Activated naive CD8-positive, alpha-beta T cell treated with anti-CD3 and anti-CD28 coated beads for 36 hours (primary cell): ENCODE measurements at regions not wholly inside any gene's neighbourhood (a gene's known extent, or its start where the extent isn't known, plus 50 kb on each side); places are given as distances from the start of the nearest gene placed in this dataset.

Experiments
- DNase-seq: peaks from one replicate; pipeline ENCODE4 v3.0.0; 2021
- H3K27ac Mint-ChIP-seq: one replicate; pipeline ENCODE4 v1.8.0; 2022; ENCODE audit warnings: mild to moderate bottlenecking, moderate library complexity, mixed read lengths
- H3K27me3 Mint-ChIP-seq: one replicate; pipeline ENCODE4 v1.8.0; 2022; ENCODE audit warnings: mild to moderate bottlenecking, mixed read lengths
- H3K36me3 Mint-ChIP-seq: one replicate; pipeline ENCODE4 v1.8.0; 2021; ENCODE audit warnings: mild to moderate bottlenecking, mixed read lengths
- H3K4me1 Mint-ChIP-seq: one replicate; pipeline ENCODE4 v1.8.0; 2021; ENCODE audit warnings: mixed read lengths
- H3K4me3 Mint-ChIP-seq: one replicate; pipeline ENCODE4 v1.8.0; 2022; ENCODE audit warnings: mild to moderate bottlenecking, moderate library complexity, mixed read lengths
- H3K9me3 Mint-ChIP-seq: one replicate; pipeline ENCODE4 v1.8.0; 2022; ENCODE audit warnings: mixed read lengths

- DNase-seq = no peak
- Mint-ChIP-seq H3K4me1 (no peaks in the 10 kb centered on the region), H3K4me3 (no peak overlapping the region), H3K36me3 (no peaks in the 10 kb centered on the region), H3K27me3 (no peaks in the 10 kb centered on the region), H3K27ac (no peak overlapping the region), H3K9me3 (no peaks in the 10 kb centered on the region)
These were observed 579.8 kb upstream of the POU3F2 start for GRCh38 chr6:98254624-98255023.

DNA sequence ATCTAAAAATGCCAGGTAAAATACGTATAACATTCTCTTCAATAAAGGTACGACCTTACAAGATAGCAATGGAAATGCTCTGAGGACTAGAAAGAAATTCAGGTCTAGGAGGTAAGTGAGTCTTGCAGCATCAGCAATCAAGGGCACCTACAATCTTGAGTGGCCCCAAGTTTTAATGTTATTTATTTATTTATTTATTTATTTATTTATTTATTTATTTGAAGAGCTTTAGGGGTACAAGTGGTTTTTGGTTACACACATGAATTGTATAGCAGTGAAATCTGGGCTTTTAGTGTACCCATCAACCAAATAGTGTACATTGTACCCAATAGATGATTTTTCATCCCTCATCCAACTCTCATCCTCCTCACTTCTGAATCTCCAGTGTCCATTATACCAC is 574.0 kb upstream of the POU3F2 start:
- Mint-ChIP-seq H3K27me3 (no peaks in the 10 kb centered on the region), H3K4me3 (no peak overlapping the region), H3K27ac (no peak overlapping the region), H3K36me3 (no peaks in the 10 kb centered on the region), H3K4me1 (no peaks in the 10 kb centered on the region), H3K9me3 (no peaks in the 10 kb centered on the region)
- no peak for DNase-seq

GRCh38 chr6:98272060-98272459 is 562.3 kb upstream of the POU3F2 start:
- DNase-seq = no peak
- Mint-ChIP-seq H3K27me3 (no peaks in the 10 kb centered on the region), H3K4me3 (no peak overlapping the region)

GRCh38 chr6:98274691-98275090 is 559.7 kb upstream of the POU3F2 start:
- H3K36me3 Mint-ChIP-seq = no peaks in the 10 kb centered on the region
- H3K4me3 Mint-ChIP-seq = no peak overlapping the region
- DNase-seq = no peak
- no peaks in the 10 kb centered on the region for H3K27me3 Mint-ChIP-seq
- no peaks in the 10 kb centered on the region for H3K9me3 Mint-ChIP-seq
- H3K4me1 Mint-ChIP-seq = no peaks in the 10 kb centered on the region
- H3K27ac Mint-ChIP-seq = no peak overlapping the region

More at GRCh38 chr6:98272060-98272459, 562.3 kb upstream of the POU3F2 start:
- Mint-ChIP-seq H3K4me1 (no peaks in the 10 kb centered on the region), H3K27ac (no peak overlapping the region), H3K9me3 (peaks cover 4% of the 10 kb centered on the region), H3K36me3 (no peaks in the 10 kb centered on the region)

GRCh38 chr6:98280492-98280891 is 553.9 kb upstream of the POU3F2 start:
- H3K27ac Mint-ChIP-seq = no peak overlapping the region
- no peaks in the 10 kb centered on the region for H3K36me3 Mint-ChIP-seq
- H3K9me3 Mint-ChIP-seq = no peaks in the 10 kb centered on the region
- no peak overlapping the region for H3K4me3 Mint-ChIP-seq
- no peak for DNase-seq
- no peaks in the 10 kb centered on the region for H3K27me3 Mint-ChIP-seq
- no peaks in the 10 kb centered on the region for H3K4me1 Mint-ChIP-seq

DNA sequence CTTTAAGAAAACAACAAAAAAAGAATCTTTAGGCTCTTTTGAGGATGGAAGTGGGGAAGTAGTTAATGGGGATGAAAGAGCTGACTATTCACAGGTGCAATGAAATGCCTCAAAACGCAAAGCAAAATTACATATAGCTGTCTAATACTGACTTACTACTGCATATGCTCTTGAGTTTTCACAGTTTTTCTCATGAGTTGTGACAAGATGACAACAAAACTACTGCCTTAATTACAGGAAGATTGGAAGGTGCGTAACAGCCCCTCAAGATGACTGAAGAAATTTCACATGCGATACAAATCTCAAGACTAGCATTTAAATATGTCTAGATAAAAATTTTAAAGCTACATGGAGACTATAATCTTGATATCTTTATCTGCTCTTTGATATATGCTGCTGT is 547.8 kb upstream of the POU3F2 start:
- no peak overlapping the region for H3K27ac Mint-ChIP-seq

GRCh38 chr6:98287876-98288275 is 546.5 kb upstream of the POU3F2 start:
- no peak for DNase-seq
- H3K9me3 Mint-ChIP-seq = peaks cover 2% of the 10 kb centered on the region
- no peak overlapping the region for H3K4me3 Mint-ChIP-seq
- H3K4me1 Mint-ChIP-seq = no peaks in the 10 kb centered on the region
- H3K27me3 Mint-ChIP-seq = no peaks in the 10 kb centered on the region
- H3K27ac Mint-ChIP-seq = no peak overlapping the region
- H3K36me3 Mint-ChIP-seq = no peaks in the 10 kb centered on the region

More for the DNA sequence above, 547.8 kb upstream of the POU3F2 start:
- H3K9me3 Mint-ChIP-seq = no peaks in the 10 kb centered on the region
- H3K36me3 Mint-ChIP-seq = no peaks in the 10 kb centered on the region
- no peaks in the 10 kb centered on the region for H3K27me3 Mint-ChIP-seq
- no peak overlapping the region for H3K4me3 Mint-ChIP-seq
- H3K4me1 Mint-ChIP-seq = no peaks in the 10 kb centered on the region
- DNase-seq = no peak

GRCh38 chr6:98292810-98293209 is 541.6 kb upstream of the POU3F2 start:
- no peak overlapping the region for H3K27ac Mint-ChIP-seq
- H3K36me3 Mint-ChIP-seq = no peaks in the 10 kb centered on the region
- H3K27me3 Mint-ChIP-seq = no peaks in the 10 kb centered on the region
- H3K4me1 Mint-ChIP-seq = no peaks in the 10 kb centered on the region
- H3K4me3 Mint-ChIP-seq = no peak overlapping the region
- peaks cover 2% of the 10 kb centered on the region for H3K9me3 Mint-ChIP-seq
- no peak for DNase-seq

DNA sequence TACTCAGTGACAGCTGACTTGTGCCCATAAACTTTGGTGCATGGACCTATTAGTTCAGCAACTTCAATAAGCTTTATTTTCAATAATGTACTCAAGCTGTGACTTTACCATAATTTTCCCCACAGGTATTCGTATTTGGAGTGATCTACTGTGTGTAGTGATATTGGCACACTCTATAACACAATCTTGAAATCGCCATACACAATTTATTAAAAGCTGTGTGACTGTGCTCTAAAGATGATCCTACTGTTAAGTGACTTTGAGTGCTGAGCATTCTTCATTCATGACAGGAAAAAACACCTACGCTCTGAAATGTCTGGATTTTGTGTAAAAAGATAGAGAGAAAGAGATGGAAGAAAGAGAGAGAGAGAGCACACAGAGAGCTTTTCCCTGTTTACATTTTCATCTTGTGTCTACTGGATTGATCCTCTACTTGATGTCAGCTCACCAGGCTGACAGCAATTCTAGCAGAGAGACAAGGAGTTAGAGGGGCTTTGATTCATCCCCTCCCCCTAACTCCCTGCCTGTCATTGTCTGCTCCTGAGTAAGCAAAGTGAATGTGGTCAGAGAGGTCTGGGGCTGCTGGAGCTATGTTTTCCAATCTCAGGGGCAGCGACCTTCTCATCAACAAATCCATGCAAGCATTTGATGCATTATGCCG is 538.7 kb upstream of the POU3F2 start:
- H3K27ac Mint-ChIP-seq = no peak overlapping the region
- no peak for DNase-seq
- H3K4me1 Mint-ChIP-seq = no peaks in the 10 kb centered on the region
- H3K9me3 Mint-ChIP-seq = peaks cover 2% of the 10 kb centered on the region
- no peaks in the 10 kb centered on the region for H3K27me3 Mint-ChIP-seq
- no peaks in the 10 kb centered on the region for H3K36me3 Mint-ChIP-seq
- H3K4me3 Mint-ChIP-seq = no peak overlapping the region

- Mint-ChIP-seq H3K27ac (no peak overlapping the region), H3K36me3 (no peaks in the 10 kb centered on the region), H3K27me3 (no peaks in the 10 kb centered on the region), H3K4me3 (no peak overlapping the region), H3K4me1 (no peaks in the 10 kb centered on the region), H3K9me3 (peaks cover 1% of the 10 kb centered on the region)
- no peak for DNase-seq
These were observed 525.8 kb upstream of the POU3F2 start for GRCh38 chr6:98308564-98308963.

DNA sequence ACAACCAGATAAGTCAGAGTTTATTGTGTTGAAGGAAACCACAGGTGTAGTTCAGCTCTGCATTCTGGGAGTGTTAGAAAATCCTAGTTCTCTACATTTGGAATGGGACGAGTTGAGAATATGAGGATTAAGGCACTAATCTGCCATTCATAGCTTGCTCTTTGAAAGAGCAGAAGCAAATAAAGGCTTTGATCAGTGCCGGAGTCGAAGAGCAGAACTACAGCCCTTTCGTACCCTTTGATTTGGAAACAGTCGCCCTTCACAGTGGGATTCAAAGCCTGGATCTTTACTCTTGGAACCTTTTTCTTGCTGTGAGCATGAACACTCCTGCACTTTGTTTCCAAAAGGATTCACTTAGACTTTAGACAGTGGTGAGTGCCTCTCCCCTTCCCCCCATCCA is 523.9 kb upstream of the POU3F2 start:
- Mint-ChIP-seq H3K36me3 (no peaks in the 10 kb centered on the region), H3K27me3 (no peaks in the 10 kb centered on the region), H3K4me1 (no peaks in the 10 kb centered on the region), H3K4me3 (no peak overlapping the region), H3K9me3 (no peaks in the 10 kb centered on the region), H3K27ac (no peak overlapping the region)
- DNase-seq = no peak

- no peak overlapping the region for H3K27ac Mint-ChIP-seq
- H3K4me3 Mint-ChIP-seq = no peak overlapping the region
- no peaks in the 10 kb centered on the region for H3K9me3 Mint-ChIP-seq
- H3K27me3 Mint-ChIP-seq = no peaks in the 10 kb centered on the region
- DNase-seq = no peak
- H3K4me1 Mint-ChIP-seq = no peaks in the 10 kb centered on the region
- H3K36me3 Mint-ChIP-seq = no peaks in the 10 kb centered on the region
These were observed 510.8 kb upstream of the POU3F2 start for GRCh38 chr6:98323605-98324004.

DNA sequence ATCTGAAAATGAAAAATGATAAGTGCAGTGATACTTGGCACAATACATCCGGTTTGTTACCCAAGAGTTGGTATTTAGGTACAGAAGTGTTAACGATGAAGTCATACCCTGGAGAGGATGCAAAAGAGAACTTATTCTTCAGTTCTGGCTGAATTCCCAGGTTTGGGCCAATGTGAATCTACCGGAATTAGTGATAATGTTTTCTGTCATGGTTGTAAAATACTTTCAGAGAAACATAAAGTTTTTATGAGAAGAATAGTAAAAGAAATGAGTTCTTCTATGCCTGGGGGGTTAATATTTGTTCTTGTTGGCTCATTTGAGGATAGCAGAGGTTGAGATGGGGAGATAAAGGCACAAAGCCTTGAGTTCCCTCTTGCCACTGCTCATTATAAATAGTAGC is 509.9 kb upstream of the POU3F2 start:
- H3K27me3 Mint-ChIP-seq = no peaks in the 10 kb centered on the region

GRCh38 chr6:98325366-98325765 is 509.0 kb upstream of the POU3F2 start:
- H3K9me3 Mint-ChIP-seq = no peaks in the 10 kb centered on the region
- no peaks in the 10 kb centered on the region for H3K27me3 Mint-ChIP-seq
- H3K4me1 Mint-ChIP-seq = no peaks in the 10 kb centered on the region
- no peak overlapping the region for H3K27ac Mint-ChIP-seq
- no peak overlapping the region for H3K4me3 Mint-ChIP-seq
- DNase-seq = no peak
- no peaks in the 10 kb centered on the region for H3K36me3 Mint-ChIP-seq

More for the DNA sequence above, 509.9 kb upstream of the POU3F2 start:
- H3K36me3 Mint-ChIP-seq = no peaks in the 10 kb centered on the region
- no peaks in the 10 kb centered on the region for H3K4me1 Mint-ChIP-seq
- H3K4me3 Mint-ChIP-seq = no peak overlapping the region
- no peak overlapping the region for H3K27ac Mint-ChIP-seq
- H3K9me3 Mint-ChIP-seq = no peaks in the 10 kb centered on the region
- DNase-seq = no peak

DNA sequence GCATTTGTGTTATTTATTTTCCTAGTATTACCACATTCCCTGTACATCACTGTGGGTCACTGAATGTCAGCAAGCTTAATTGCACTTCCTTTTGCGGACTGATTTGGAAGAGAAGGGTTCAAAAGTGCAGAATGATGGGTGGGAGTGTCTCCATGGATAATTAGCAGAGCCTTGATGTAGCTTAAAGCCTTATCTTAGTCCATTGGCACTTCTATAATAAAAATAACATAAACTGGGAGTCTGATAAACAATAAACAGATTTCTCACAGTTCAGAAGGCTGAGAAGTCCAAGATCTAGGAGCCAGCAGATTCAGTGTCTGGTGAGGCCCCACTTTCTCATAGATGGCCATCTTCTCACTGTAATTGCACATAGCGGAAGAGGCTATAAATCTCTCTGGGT is 501.1 kb upstream of the POU3F2 start:
- DNase-seq = no peak
- H3K4me1 Mint-ChIP-seq = no peaks in the 10 kb centered on the region
- H3K4me3 Mint-ChIP-seq = no peak overlapping the region
- H3K27ac Mint-ChIP-seq = no peak overlapping the region
- no peaks in the 10 kb centered on the region for H3K36me3 Mint-ChIP-seq
- no peaks in the 10 kb centered on the region for H3K9me3 Mint-ChIP-seq
- no peaks in the 10 kb centered on the region for H3K27me3 Mint-ChIP-seq

GRCh38 chr6:98335594-98335993 is 498.8 kb upstream of the POU3F2 start:
- H3K9me3 Mint-ChIP-seq = no peaks in the 10 kb centered on the region
- H3K27ac Mint-ChIP-seq = no peak overlapping the region
- no peaks in the 10 kb centered on the region for H3K4me1 Mint-ChIP-seq
- no peak for DNase-seq
- no peaks in the 10 kb centered on the region for H3K36me3 Mint-ChIP-seq
- H3K4me3 Mint-ChIP-seq = no peak overlapping the region
- no peaks in the 10 kb centered on the region for H3K27me3 Mint-ChIP-seq
